ENCODE measurements at regions not wholly inside any gene's neighbourhood (a gene's known extent, or its start where the extent isn't known, plus 50 kb on each side); places are given as distances from the start of the nearest gene placed in this dataset.

- Histone ChIP-seq H3K27me3 (ENCODE audit: control insufficient read depth, insufficient read depth, low read length) (no peaks in the 10 kb centered on the region), H3K36me3 (ENCODE audit: control insufficient read depth, insufficient read depth, low read length) (no peaks in the 10 kb centered on the region), H3K4me3 (ENCODE audit: low read depth, low read length) (no peak overlapping the region)
- no peak for DNase-seq (ENCODE audit: low read depth)
- ChIA-PET POLR2A (no interaction called here), CTCF (no interaction called here)
- TF ChIP-seq CTCF (IDR thresholded peaks at IDR 0.05; ENCODE audit: insufficient read depth, low read depth, low read length), result no peak
Observed at GRCh38 chr5:89283728-89284493, 400.9 kb upstream of the MEF2C start.

- POLR2A ChIA-PET, result no interaction called here
- no peak for DNase-seq (ENCODE audit: low read depth)
- CTCF ChIA-PET, result no interaction called here
- no peak for TF ChIP-seq CTCF (IDR thresholded peaks at IDR 0.05; ENCODE audit: insufficient read depth, low read depth, low read length)
- Histone ChIP-seq H3K27me3 (ENCODE audit: control insufficient read depth, insufficient read depth, low read length) (no peaks in the 10 kb centered on the region), H3K36me3 (ENCODE audit: control insufficient read depth, insufficient read depth, low read length) (no peaks in the 10 kb centered on the region), H3K4me3 (ENCODE audit: low read depth, low read length) (no peak overlapping the region)
Observed at GRCh38 chr5:89282554-89283510, 399.8 kb upstream of the MEF2C start.

GRCh38 chr5:89281766-89282553, 399.0 kb upstream of the MEF2C start:
- Histone ChIP-seq H3K36me3 (ENCODE audit: control insufficient read depth, insufficient read depth, low read length) (no peaks in the 10 kb centered on the region), H3K4me3 (ENCODE audit: low read depth, low read length) (no peak overlapping the region), H3K27me3 (ENCODE audit: control insufficient read depth, insufficient read depth, low read length) (no peaks in the 10 kb centered on the region)
- DNase-seq (ENCODE audit: low read depth), result no peak
- ChIA-PET CTCF (no interaction called here), POLR2A (no interaction called here)
- no peak for TF ChIP-seq CTCF (IDR thresholded peaks at IDR 0.05; ENCODE audit: insufficient read depth, low read depth, low read length)

GRCh38 chr5:89281211-89281610, 398.2 kb upstream of the MEF2C start:
- H3K36me3 ChIP-seq (ENCODE audit: control insufficient read depth, insufficient read depth, low read length), result no peaks in the 10 kb centered on the region
- DNase-seq (ENCODE audit: low read depth), result no peak
- ChIA-PET CTCF (interaction anchor here (0.6 kb wide), 1 partner anchor 547 kb away, joined by 3 read pairs; no protein-coding TSS in a partner anchor), POLR2A (no interaction called here)
- H3K27me3 ChIP-seq (ENCODE audit: control insufficient read depth, insufficient read depth, low read length), result no peaks in the 10 kb centered on the region
- TF ChIP-seq CTCF (IDR thresholded peaks at IDR 0.05; ENCODE audit: insufficient read depth, low read depth, low read length), result no peak
- no peak overlapping the region for H3K4me3 ChIP-seq (ENCODE audit: low read depth, low read length)

All from BJ (cell line).